ENCODE measurements at regions not wholly inside any gene's neighbourhood (a gene's known extent, or its start where the extent isn't known, plus 50 kb on each side); places are given as distances from the start of the nearest gene placed in this dataset.

- Histone ChIP-seq H3K9me3 (ENCODE audit: control insufficient read depth, insufficient read depth, low read length) (no peaks in the 10 kb centered on the region), H2BK120ac (ENCODE audit: low read depth, low read length) (no peak overlapping the region), H4K8ac (ENCODE audit: low read depth in 2 of 2, low read length in 2 of 2) (no peak overlapping the region), H4K91ac (ENCODE audit: insufficient read depth, low read depth, low read length) (no peak overlapping the region), H2AK9ac (replicated peaks; ENCODE audit: low read depth, low read length, poor library complexity) (no peak overlapping the region), H3K36me3 (ENCODE audit: control insufficient read depth, insufficient read depth, low read length) (no peaks in the 10 kb centered on the region), H3K27ac (ENCODE audit: insufficient read depth, low read length) (no peak overlapping the region), H3K14ac (replicated peaks; ENCODE audit: low read depth, low read length) (no peak overlapping the region), H3K4me2 (ENCODE audit: low read depth, low read length) (no peak overlapping the region), H3K18ac (ENCODE audit: low read depth, low read length) (no peak overlapping the region), H3K4me3 (ENCODE audit: insufficient read depth, low read depth, low read length) (no peak overlapping the region), H4K5ac (ENCODE audit: low read depth, low read length) (no peak overlapping the region), H2AK5ac (ENCODE audit: low read depth, low read length) (no peak overlapping the region), H3K23ac (ENCODE audit: low read depth, low read length) (no peak overlapping the region), H2AFZ (replicated peaks; ENCODE audit: low read length, poor library complexity) (no peak overlapping the region), H3K4ac (ENCODE audit: low read depth, low read length) (no peak overlapping the region), H3K27me3 (ENCODE audit: control insufficient read depth, insufficient read depth, low read length) (no peaks in the 10 kb centered on the region), H4K20me1 (ENCODE audit: insufficient read depth, low read length) (no peaks in the 10 kb centered on the region), H3K9me1 (ENCODE audit: insufficient read depth, low read length) (no peaks in the 10 kb centered on the region), H2BK5ac (ENCODE audit: low read depth, low read length, poor library complexity, severe bottlenecking) (no peak overlapping the region), H3K56ac (ENCODE audit: extremely low read depth, insufficient read depth, low read length) (no peak overlapping the region), H3K79me1 (ENCODE audit: low read depth in 1 of 2, low read length in 2 of 2) (no peaks in the 10 kb centered on the region), H3K4me1 (ENCODE audit: control insufficient read depth, insufficient read depth, low read length) (peaks cover 2% of the 10 kb centered on the region; the same call in 1 of the 2 replicates), H2BK20ac (ENCODE audit: low read depth, low read length) (no peak overlapping the region), H3K9ac (ENCODE audit: low read depth, low read length) (no peak overlapping the region), H2BK15ac (ENCODE audit: low read depth, low read length) (no peak overlapping the region)
- ATAC-seq (ENCODE audit: low read depth) (no peak), DNase-seq (no peak)
- TF ChIP-seq CEBPB (IDR thresholded peaks at IDR 0.05; ENCODE audit: low read depth, low read length) (no peak), CHD1 (IDR thresholded peaks at IDR 0.05; ENCODE audit: low read depth, low read length) (no peak), SMC3 (IDR thresholded peaks at IDR 0.05; ENCODE audit: low read depth, low read length) (no peak), MAFK (IDR thresholded peaks at IDR 0.05; ENCODE audit: low read depth, low read length) (no peak), MXI1 (IDR thresholded peaks at IDR 0.05; ENCODE audit: borderline replicate concordance, low read depth, low read length) (no peak), BHLHE40 (IDR thresholded peaks at IDR 0.05; ENCODE audit: low read depth, low read length) (no peak), NFE2L2 (IDR thresholded peaks at IDR 0.05; ENCODE audit: low read depth, low read length) (no peak), POLR2A (IDR thresholded peaks at IDR 0.05; ENCODE audit: low read depth, low read length) (no peak)
- TF ChIP-seq, protein P1, sequence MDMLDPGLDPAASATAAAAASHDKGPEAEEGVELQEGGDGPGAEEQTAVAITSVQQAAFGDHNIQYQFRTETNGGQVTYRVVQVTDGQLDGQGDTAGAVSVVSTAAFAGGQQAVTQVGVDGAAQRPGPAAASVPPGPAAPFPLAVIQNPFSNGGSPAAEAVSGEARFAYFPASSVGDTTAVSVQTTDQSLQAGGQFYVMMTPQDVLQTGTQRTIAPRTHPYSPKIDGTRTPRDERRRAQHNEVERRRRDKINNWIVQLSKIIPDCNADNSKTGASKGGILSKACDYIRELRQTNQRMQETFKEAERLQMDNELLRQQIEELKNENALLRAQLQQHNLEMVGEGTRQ (IDR thresholded peaks at IDR 0.05; ENCODE audit: low read depth, low read length) = no peak
- POLR2A ChIA-PET (ENCODE audit: unreplicated experiment) = no interaction called here
- dilution Hi-C loops (cut with HindIII; ENCODE audit: low sequenced_read_pairs, unreplicated experiment) (no loop called here), in situ Hi-C loops (cut with MboI; ENCODE audit: low sequenced_read_pairs) (no loop called here), intact Hi-C loops (cut with micrococcal nuclease) (no loop called here)
- no CpG with 5 or more reads among the region's 2 CpGs for WGBS, 2 experiments (ENCODE audit: extremely low coverage in 2 of 2, insufficient read length in 1 of 2)
- CTCF ChIA-PET = no interaction called here
- no TSS peak for BruUV-seq (replicated peaks)
Measured at GRCh38 chr10:10130686-10131085, 887.0 kb upstream of the CELF2 start.

Data from IMR-90 (cell line).